ENCODE measurements at regions not wholly inside any gene's neighbourhood (a gene's known extent, or its start where the extent isn't known, plus 50 kb on each side); places are given as distances from the start of the nearest gene placed in this dataset.

- dilution Hi-C loops (cut with MboI; ENCODE audit: extremely low pct_ligation_motif_present, low sequenced_read_pairs) (no loop called here), intact Hi-C loops (cut with micrococcal nuclease) (no loop called here)
- no peak overlapping the region for H2AFZ ChIP-seq (ENCODE audit: low read depth, low read length)
- H4K20me1 ChIP-seq (replicated peaks; ENCODE audit: control insufficient read depth, extremely low read depth, insufficient read depth, low read length), result no peaks in the 10 kb centered on the region
- no TSS peak for BruUV-seq (replicated peaks)
- DNase-seq (ENCODE audit: low read depth, low spot score) (no peak), FAIRE-seq (no peak)
- no peak overlapping the region for H3K9ac ChIP-seq (replicated peaks; ENCODE audit: extremely low read depth, insufficient read depth, low read length)
- no peaks in the 10 kb centered on the region for H3K4me1 ChIP-seq (ENCODE audit: control insufficient read depth, extremely low read depth, insufficient read depth, low read length)
- H3K27me3 ChIP-seq (ENCODE audit: control insufficient read depth in 2 of 2, insufficient read depth in 2 of 2, low read length in 2 of 2), result no peaks in the 10 kb centered on the region
- no peaks in the 10 kb centered on the region for H3K36me3 ChIP-seq (ENCODE audit: control insufficient read depth in 2 of 2, extremely low read depth in 1 of 2, insufficient read depth in 2 of 2, low read length in 2 of 2)
- no peak for TF ChIP-seq FOS (IDR thresholded peaks at IDR 0.05; ENCODE audit: borderline replicate concordance, insufficient read depth, low read length)
- no peak for TF ChIP-seq EZH2 (IDR thresholded peaks at IDR 0.05; ENCODE audit: borderline replicate concordance, low read depth, low read length, severe bottlenecking)
- no peak for TF ChIP-seq CTCF (IDR thresholded peaks at IDR 0.05; ENCODE audit: extremely low read depth in 1 of 2, insufficient read depth in 1 of 2, low read depth in 1 of 2, low read length in 2 of 2)
- no peak for TF ChIP-seq POLR2A (IDR thresholded peaks at IDR 0.05; ENCODE audit: low read depth, low read length)
- TF ChIP-seq MAX (IDR thresholded peaks at IDR 0.05; ENCODE audit: insufficient read depth, insufficient read length), result no peak
- TF ChIP-seq MYC (IDR thresholded peaks at IDR 0.05; ENCODE audit: low read depth, low read length), result no peak
- CTCF ChIA-PET, result no interaction called here
- no peak overlapping the region for H3K4me3 ChIP-seq (replicated peaks in 1 of 3; ENCODE audit: insufficient read depth in 1 of 3, low read depth in 1 of 3, low read length in 3 of 3)
- peaks cover 5% of the 10 kb centered on the region for H3K9me3 ChIP-seq (replicated peaks; ENCODE audit: control insufficient read depth, insufficient read depth, low read length)
- H3K9me1 ChIP-seq (replicated peaks; ENCODE audit: control insufficient read depth, extremely low read depth, insufficient read depth, low read length), result no peaks in the 10 kb centered on the region
- H3K27ac ChIP-seq (ENCODE audit: insufficient read depth, low read depth, low read length), result no peak overlapping the region
- H3K4me2 ChIP-seq (ENCODE audit: insufficient read depth, low read length), result no peak overlapping the region
- POLR2A ChIA-PET, result no interaction called here
- H3K79me2 ChIP-seq (ENCODE audit: control insufficient read depth, insufficient read depth, low read length), result no peaks in the 10 kb centered on the region
Observed at GRCh38 chr21:25080661-25081060, 526.6 kb downstream of the MRPL39 start.

- no peaks in the 10 kb centered on the region for H3K27me3 ChIP-seq (ENCODE audit: control insufficient read depth in 2 of 2, insufficient read depth in 2 of 2, low read length in 2 of 2)
- no peaks in the 10 kb centered on the region for H3K9me1 ChIP-seq (replicated peaks; ENCODE audit: control insufficient read depth, extremely low read depth, insufficient read depth, low read length)
- intact Hi-C loops (cut with micrococcal nuclease) (no loop called here), dilution Hi-C loops (cut with MboI; ENCODE audit: extremely low pct_ligation_motif_present, low sequenced_read_pairs) (no loop called here)
- no peaks in the 10 kb centered on the region for H3K36me3 ChIP-seq (ENCODE audit: control insufficient read depth in 2 of 2, extremely low read depth in 1 of 2, insufficient read depth in 2 of 2, low read length in 2 of 2)
- ChIA-PET CTCF (no interaction called here), POLR2A (no interaction called here)
- DNase-seq (ENCODE audit: low read depth, low spot score), result no peak
- no peaks in the 10 kb centered on the region for H3K4me1 ChIP-seq (ENCODE audit: control insufficient read depth, extremely low read depth, insufficient read depth, low read length)
- no peaks in the 10 kb centered on the region for H3K79me2 ChIP-seq (ENCODE audit: control insufficient read depth, insufficient read depth, low read length)
- H3K9me3 ChIP-seq (replicated peaks; ENCODE audit: control insufficient read depth, insufficient read depth, low read length), result peaks cover 5% of the 10 kb centered on the region
- TF ChIP-seq POLR2AphosphoS5 (IDR thresholded peaks at IDR 0.05; ENCODE audit: insufficient read depth, low read depth, low read length) (no peak), CTCF (IDR thresholded peaks at IDR 0.05; ENCODE audit: extremely low read depth in 1 of 2, insufficient read depth in 1 of 2, low read depth in 1 of 2, low read length in 2 of 2) (no peak), MAX (IDR thresholded peaks at IDR 0.05; ENCODE audit: insufficient read depth, insufficient read length) (no peak), MYC (IDR thresholded peaks at IDR 0.05; ENCODE audit: low read depth, low read length) (no peak), POLR2A (IDR thresholded peaks at IDR 0.05; ENCODE audit: low read depth, low read length) (no peak), GATA2 (IDR thresholded peaks at IDR 0.05; ENCODE audit: insufficient read depth, insufficient read length, low read depth, low read length) (no peak), FOS (IDR thresholded peaks at IDR 0.05; ENCODE audit: borderline replicate concordance, insufficient read depth, low read length) (no peak), EZH2 (IDR thresholded peaks at IDR 0.05; ENCODE audit: borderline replicate concordance, low read depth, low read length, severe bottlenecking) (no peak), JUN (IDR thresholded peaks at IDR 0.05; ENCODE audit: borderline replicate concordance, insufficient read depth, insufficient read length, low read depth) (no peak)
- no peak overlapping the region for H3K27ac ChIP-seq (ENCODE audit: insufficient read depth, low read depth, low read length)
- no peak overlapping the region for H3K9ac ChIP-seq (replicated peaks; ENCODE audit: extremely low read depth, insufficient read depth, low read length)
- H3K4me2 ChIP-seq (ENCODE audit: insufficient read depth, low read length), result no peak overlapping the region
- H2AFZ ChIP-seq (ENCODE audit: low read depth, low read length), result no peak overlapping the region
- no peak for FAIRE-seq
- no peak overlapping the region for H3K4me3 ChIP-seq (replicated peaks in 1 of 3; ENCODE audit: insufficient read depth in 1 of 3, low read depth in 1 of 3, low read length in 3 of 3)
- BruUV-seq (replicated peaks), result no TSS peak
- H4K20me1 ChIP-seq (replicated peaks; ENCODE audit: control insufficient read depth, extremely low read depth, insufficient read depth, low read length), result no peaks in the 10 kb centered on the region
Observed at GRCh38 chr21:25080141-25080540, 527.1 kb downstream of the MRPL39 start.

Measured in endothelial cell of umbilical vein (primary cell).